WTC11 (cell line): ENCODE measurements at regions not wholly inside any gene's neighbourhood (a gene's known extent, or its start where the extent isn't known, plus 50 kb on each side); places are given as distances from the start of the nearest gene placed in this dataset.

Source experiments
- ATF1 ChIP-seq: sonication (generic); formaldehyde crosslinking; IDR thresholded peaks from 2 replicates; pipeline ENCODE4 v1.8.1; 2023; ENCODE audit warnings: mild to moderate bottlenecking, moderate library complexity, missing genetic modification reagents
- E2F4 ChIP-seq: sonication (generic); formaldehyde crosslinking; IDR thresholded peaks from 2 replicates; pipeline ENCODE4 v1.8.1; 2022; ENCODE audit warnings: low read depth, mild to moderate bottlenecking, moderate library complexity, missing genetic modification reagents, borderline replicate concordance
- ETV6 ChIP-seq: sonication (generic); formaldehyde crosslinking; IDR thresholded peaks from 2 replicates; pipeline ENCODE4 v1.8.1; 2022; ENCODE audit warnings: mild to moderate bottlenecking, missing genetic modification reagents
- ZNF232 ChIP-seq: sonication (generic); formaldehyde crosslinking; IDR thresholded peaks from 2 replicates; pipeline ENCODE4 v1.8.0; 2022; ENCODE audit warnings: mild to moderate bottlenecking, missing genetic modification reagents
- ZNF263 ChIP-seq: sonication (generic); formaldehyde crosslinking; IDR thresholded peaks from 2 replicates; pipeline ENCODE4 v1.8.1; 2022; ENCODE audit warnings: low read depth, mild to moderate bottlenecking, moderate library complexity, missing genetic modification reagents
- TF ChIP-seq, protein P1 (sequence below): fragments of 200-600 bp; IDR thresholded peaks from 2 replicates; pipeline ENCODE4 v1.8.0; 2022; ENCODE audit warnings: antibody characterized with exemption
- TF ChIP-seq, protein P2 (sequence below): fragments of 250-450 bp; sonication (Bioruptor Pico); conservative IDR thresholded peaks from 2 replicates; pipeline ENCODE4 v1.9.0; 2021; ENCODE audit warnings: mild to moderate bottlenecking

DNA sequence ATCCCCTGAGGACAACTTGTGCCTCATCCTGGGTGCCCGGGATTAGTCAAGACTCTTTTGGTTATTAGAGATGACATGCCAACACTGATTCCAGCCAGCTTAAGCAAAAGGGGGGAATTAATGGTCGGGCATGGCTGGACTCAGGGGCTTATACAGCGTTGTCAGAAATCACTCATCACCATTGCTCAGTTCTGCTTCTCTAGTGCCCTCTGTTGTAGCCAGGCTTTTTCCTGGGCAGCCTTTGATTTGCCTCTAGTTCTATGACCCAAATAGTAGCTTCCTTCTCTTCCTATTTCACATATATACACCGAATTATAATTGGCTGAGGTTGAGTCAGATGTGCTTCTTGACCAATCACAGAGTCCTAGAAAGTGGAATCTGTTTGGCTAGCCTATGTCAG lies 192.0 kb upstream of the HABP2 start:
- TF ChIP-seq, protein P1, sequence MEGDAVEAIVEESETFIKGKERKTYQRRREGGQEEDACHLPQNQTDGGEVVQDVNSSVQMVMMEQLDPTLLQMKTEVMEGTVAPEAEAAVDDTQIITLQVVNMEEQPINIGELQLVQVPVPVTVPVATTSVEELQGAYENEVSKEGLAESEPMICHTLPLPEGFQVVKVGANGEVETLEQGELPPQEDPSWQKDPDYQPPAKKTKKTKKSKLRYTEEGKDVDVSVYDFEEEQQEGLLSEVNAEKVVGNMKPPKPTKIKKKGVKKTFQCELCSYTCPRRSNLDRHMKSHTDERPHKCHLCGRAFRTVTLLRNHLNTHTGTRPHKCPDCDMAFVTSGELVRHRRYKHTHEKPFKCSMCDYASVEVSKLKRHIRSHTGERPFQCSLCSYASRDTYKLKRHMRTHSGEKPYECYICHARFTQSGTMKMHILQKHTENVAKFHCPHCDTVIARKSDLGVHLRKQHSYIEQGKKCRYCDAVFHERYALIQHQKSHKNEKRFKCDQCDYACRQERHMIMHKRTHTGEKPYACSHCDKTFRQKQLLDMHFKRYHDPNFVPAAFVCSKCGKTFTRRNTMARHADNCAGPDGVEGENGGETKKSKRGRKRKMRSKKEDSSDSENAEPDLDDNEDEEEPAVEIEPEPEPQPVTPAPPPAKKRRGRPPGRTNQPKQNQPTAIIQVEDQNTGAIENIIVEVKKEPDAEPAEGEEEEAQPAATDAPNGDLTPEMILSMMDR, result no peak
- no peak for TF ChIP-seq E2F4 (CRISPR knock-in tag)
- TF ChIP-seq, protein P2, sequence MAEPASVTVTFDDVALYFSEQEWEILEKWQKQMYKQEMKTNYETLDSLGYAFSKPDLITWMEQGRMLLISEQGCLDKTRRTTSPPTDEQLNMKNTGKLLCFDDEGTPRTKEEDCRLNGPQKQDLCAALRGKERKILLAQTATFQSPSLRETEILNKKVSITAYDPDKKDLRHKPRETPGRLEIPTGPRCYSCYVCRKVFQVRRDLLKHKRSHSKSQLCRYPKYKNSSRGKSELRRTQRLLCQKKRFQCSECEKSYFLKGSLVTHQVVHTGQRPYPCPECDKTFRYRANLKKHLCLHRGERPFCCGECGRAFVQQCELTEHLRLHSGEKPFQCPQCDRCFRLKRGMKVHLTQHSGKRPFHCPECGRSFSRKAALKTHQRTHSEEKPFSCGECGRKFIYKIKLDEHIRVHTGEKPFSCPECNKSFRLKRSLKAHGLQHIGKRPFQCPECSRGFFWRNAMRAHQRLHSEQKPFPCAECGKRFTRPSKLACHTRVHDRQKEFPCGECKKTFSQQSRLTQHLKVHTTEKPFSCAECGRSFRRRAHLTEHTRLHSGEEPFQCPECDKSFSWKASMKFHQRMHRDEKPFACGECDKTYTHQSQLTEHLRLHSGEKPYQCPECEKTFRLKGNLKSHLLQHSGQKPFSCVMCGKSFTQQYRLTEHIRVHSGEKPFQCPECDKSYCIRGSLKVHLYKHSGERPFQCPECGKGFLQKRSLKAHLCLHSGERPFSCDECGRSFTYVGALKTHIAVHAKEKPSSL (CRISPR knock-in tag), result no peak
- no peak for TF ChIP-seq ZNF263 (CRISPR knock-in tag)
- TF ChIP-seq ATF1, result no peak
- TF ChIP-seq ETV6 (CRISPR knock-in tag), result no peak
- TF ChIP-seq ZNF232 (CRISPR knock-in tag), result no peak
